Fibroblast of the aortic adventitia (primary cell): ENCODE measurements at regions not wholly inside any gene's neighbourhood (a gene's known extent, or its start where the extent isn't known, plus 50 kb on each side); places are given as distances from the start of the nearest gene placed in this dataset.
"Not testable (repeated sequence)": the region's sequence is repeated elsewhere in the genome, so short reads cannot be mapped to it uniquely, and the experiment has no call there.

Experiments used
- DNase-seq: peaks from one replicate; pipeline ENCODE4 v3.0.0-alpha.2; 2010; ENCODE audit warnings: low read depth
- H3K4me3 ChIP-seq: 2 replicates; pipeline ENCODE4 v1.5.1; 2011; ENCODE audit warnings: low read depth, mild to moderate bottlenecking, control low read depth, low read length, moderate library complexity
- CTCF ChIP-seq: IDR thresholded peaks from 2 replicates; pipeline ENCODE4 v1.5.1; 2011; ENCODE audit warnings: mild to moderate bottlenecking, low read length, control low read depth, inconsistent platforms; ENCODE audit not compliant: insufficient read depth

- TF ChIP-seq CTCF = no peak
- DNase-seq = no peak
- H3K4me3 ChIP-seq = no peak overlapping the region
Measured at GRCh38 chr13:58324161-58324560, 692.6 kb downstream of the PCDH17 start.

GRCh38 chr13:58329746-58330145 is 698.2 kb downstream of the PCDH17 start:
- H3K4me3 ChIP-seq = no peak overlapping the region

GRCh38 chr13:58340895-58341294 is 709.4 kb downstream of the PCDH17 start:
- TF ChIP-seq CTCF = no peak
- H3K4me3 ChIP-seq = no peak overlapping the region
- DNase-seq = no peak

More at GRCh38 chr13:58329746-58330145, 698.2 kb downstream of the PCDH17 start:
- no peak for DNase-seq
- TF ChIP-seq CTCF = no peak

GRCh38 chr13:58341318-58341717 is 709.8 kb downstream of the PCDH17 start:
- TF ChIP-seq CTCF = no peak
- DNase-seq = no peak
- no peak overlapping the region for H3K4me3 ChIP-seq

- DNase-seq = no peak
- TF ChIP-seq CTCF = no peak
Measured at GRCh38 chr13:58343076-58343475, 711.5 kb downstream of the PCDH17 start.

GRCh38 chr13:58352100-58352499 is 720.6 kb downstream of the PCDH17 start:
- H3K4me3 ChIP-seq, DNase-seq: not testable (repeated sequence)

More at GRCh38 chr13:58343076-58343475, 711.5 kb downstream of the PCDH17 start:
- no peak overlapping the region for H3K4me3 ChIP-seq

- TF ChIP-seq CTCF = no peak
- H3K4me3 ChIP-seq = no peak overlapping the region
- no peak for DNase-seq
Measured at GRCh38 chr13:58369936-58370335, 738.4 kb downstream of the PCDH17 start.
